Testis (tissue), 2 donors: ENCODE measurements at regions not wholly inside any gene's neighbourhood (a gene's known extent, or its start where the extent isn't known, plus 50 kb on each side); places are given as distances from the start of the nearest gene placed in this dataset.

Experiments used
- POLR2A ChIP-seq: fragments of 450-650 bp; IDR thresholded peaks from one replicate; pipeline ENCODE4 v1.6.1; 2017; ENCODE audit warnings: antibody characterized with exemption, mild to moderate bottlenecking, moderate library complexity
- TF ChIP-seq, protein P1 (sequence below), 3 experiments: fragments of 450-650 bp in 2 of 3; fragments of 200-600 bp in 1 of 3; sonication (generic) in 1 of 3; IDR thresholded peaks; one replicate each; pipeline ENCODE4 v1.5.1; 2016 to 2019; ENCODE audit warnings: antibody characterized with exemption in 3 of 3, mild to moderate bottlenecking in 2 of 3, moderate library complexity in 1 of 3

- TF ChIP-seq, protein P1, sequence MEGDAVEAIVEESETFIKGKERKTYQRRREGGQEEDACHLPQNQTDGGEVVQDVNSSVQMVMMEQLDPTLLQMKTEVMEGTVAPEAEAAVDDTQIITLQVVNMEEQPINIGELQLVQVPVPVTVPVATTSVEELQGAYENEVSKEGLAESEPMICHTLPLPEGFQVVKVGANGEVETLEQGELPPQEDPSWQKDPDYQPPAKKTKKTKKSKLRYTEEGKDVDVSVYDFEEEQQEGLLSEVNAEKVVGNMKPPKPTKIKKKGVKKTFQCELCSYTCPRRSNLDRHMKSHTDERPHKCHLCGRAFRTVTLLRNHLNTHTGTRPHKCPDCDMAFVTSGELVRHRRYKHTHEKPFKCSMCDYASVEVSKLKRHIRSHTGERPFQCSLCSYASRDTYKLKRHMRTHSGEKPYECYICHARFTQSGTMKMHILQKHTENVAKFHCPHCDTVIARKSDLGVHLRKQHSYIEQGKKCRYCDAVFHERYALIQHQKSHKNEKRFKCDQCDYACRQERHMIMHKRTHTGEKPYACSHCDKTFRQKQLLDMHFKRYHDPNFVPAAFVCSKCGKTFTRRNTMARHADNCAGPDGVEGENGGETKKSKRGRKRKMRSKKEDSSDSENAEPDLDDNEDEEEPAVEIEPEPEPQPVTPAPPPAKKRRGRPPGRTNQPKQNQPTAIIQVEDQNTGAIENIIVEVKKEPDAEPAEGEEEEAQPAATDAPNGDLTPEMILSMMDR (IDR thresholded peaks at IDR 0.05) = no peak
- TF ChIP-seq POLR2A = no peak
Measured at GRCh38 chr6:165743366-165743898, 80.4 kb upstream of the PDE10A start.
